Trophoblast cell (in vitro differentiated cells and primary cell): ENCODE measurements at regions not wholly inside any gene's neighbourhood (a gene's known extent, or its start where the extent isn't known, plus 50 kb on each side); places are given as distances from the start of the nearest gene placed in this dataset.

Experiments
- DNase-seq, 2 donors: peaks; one replicate each; pipeline ENCODE4 v3.0.0-alpha.2; 2016
- H2AFZ ChIP-seq: 2 replicates; pipeline ENCODE4 v1.6.1; 2013; ENCODE audit warnings: low read length, moderate library complexity, mild to moderate bottlenecking; ENCODE audit not compliant: insufficient read depth, poor library complexity
- H2AK5ac ChIP-seq: 2 replicates; pipeline ENCODE4 v1.6.1; 2013; ENCODE audit warnings: mild to moderate bottlenecking, low read length
- H2BK120ac ChIP-seq: 2 replicates; pipeline ENCODE4 v1.6.1; 2013; ENCODE audit warnings: low read length, mild to moderate bottlenecking, moderate library complexity; ENCODE audit not compliant: insufficient read depth, poor library complexity
- H2BK12ac ChIP-seq: 2 replicates; pipeline ENCODE4 v1.6.1; 2013; ENCODE audit warnings: mild to moderate bottlenecking, low read length, moderate library complexity
- H2BK5ac ChIP-seq: 2 replicates; pipeline ENCODE4 v1.6.1; 2013; ENCODE audit warnings: low read length, low read depth, moderate library complexity, mild to moderate bottlenecking; ENCODE audit not compliant: poor library complexity
- H3K14ac ChIP-seq: 2 replicates; pipeline ENCODE4 v1.6.1; 2013; ENCODE audit warnings: mild to moderate bottlenecking, low read length
- H3K18ac ChIP-seq: 2 replicates; pipeline ENCODE4 v1.6.1; 2013; ENCODE audit warnings: mild to moderate bottlenecking, low read length
- H3K23ac ChIP-seq: 2 replicates; pipeline ENCODE4 v1.6.1; 2013; ENCODE audit warnings: low read length
- H3K27ac ChIP-seq: 2 replicates; pipeline ENCODE4 v1.5.1; 2013; ENCODE audit warnings: low read depth, mild to moderate bottlenecking, inconsistent platforms, low read length, moderate library complexity
- H3K27me3 ChIP-seq: 2 replicates; pipeline ENCODE4 v1.6.1; 2013; ENCODE audit warnings: inconsistent platforms, mild to moderate bottlenecking, low read length, moderate library complexity; ENCODE audit not compliant: insufficient read depth
- H3K36me3 ChIP-seq, 2 experiments: 1 replicate in 1 of 2; 2 replicates in 1 of 2; pipeline ENCODE4 v1.6.1; 2013; ENCODE audit warnings: low read length in 2 of 2, mild to moderate bottlenecking in 2 of 2, moderate library complexity in 1 of 2; ENCODE audit not compliant: insufficient read depth in 2 of 2, control insufficient read depth in 1 of 2
- H3K4ac ChIP-seq: 2 replicates; pipeline ENCODE4 v1.6.1; 2013; ENCODE audit warnings: low read depth, mild to moderate bottlenecking, low read length, moderate library complexity
- H3K4me1 ChIP-seq, 2 experiments: 1 replicate in 1 of 2; 2 replicates in 1 of 2; pipeline ENCODE4 v1.6.1; 2013; ENCODE audit warnings: low read length in 2 of 2, mild to moderate bottlenecking in 2 of 2, moderate library complexity in 1 of 2; ENCODE audit not compliant: insufficient read depth in 2 of 2, control insufficient read depth in 1 of 2
- H3K4me2 ChIP-seq: 2 replicates; pipeline ENCODE4 v1.6.1; 2013; ENCODE audit warnings: inconsistent platforms, mild to moderate bottlenecking, low read length, moderate library complexity
- H3K4me3 ChIP-seq: 2 replicates; pipeline ENCODE4 v1.5.1; 2013; ENCODE audit warnings: mild to moderate bottlenecking, low read depth, low read length, inconsistent platforms
- H3K79me1 ChIP-seq: one replicate; pipeline ENCODE4 v1.6.1; 2013; ENCODE audit warnings: low read length
- H3K79me2 ChIP-seq: 2 replicates; pipeline ENCODE4 v1.6.1; 2013; ENCODE audit warnings: low read length, mild to moderate bottlenecking; ENCODE audit not compliant: control insufficient read depth, insufficient read depth, poor library complexity
- H3K9ac ChIP-seq: 2 replicates; pipeline ENCODE4 v1.6.1; 2013; ENCODE audit warnings: mild to moderate bottlenecking, low read length
- H3K9me3 ChIP-seq: 2 replicates; pipeline ENCODE4 v1.6.1; 2013; ENCODE audit warnings: low read depth, mild to moderate bottlenecking, control low read depth, inconsistent platforms, low read length; ENCODE audit not compliant: insufficient read depth
- H4K12ac ChIP-seq: 2 replicates; pipeline ENCODE4 v1.6.1; 2013; ENCODE audit warnings: low read depth, mild to moderate bottlenecking, low read length, moderate library complexity
- H4K8ac ChIP-seq: 2 replicates; pipeline ENCODE4 v1.6.1; 2013; ENCODE audit warnings: low read depth, mild to moderate bottlenecking, low read length, moderate library complexity
- H4K91ac ChIP-seq: one replicate; pipeline ENCODE4 v1.6.1; 2013; ENCODE audit warnings: low read depth, mild to moderate bottlenecking, low read length, moderate library complexity
- WGBS: extraction: QIAGEN DNeasy Blood & Tissue Kit; methylation state at CpG from one replicate; pipeline ENCODE4 v1.1.7; 2013; ENCODE audit warnings: missing lambda C conversion rate; ENCODE audit not compliant: insufficient read length, insufficient coverage; ENCODE audit errors: extremely low coverage; 5-methylcytosine and 5-hydroxymethylcytosine counted together

DNA sequence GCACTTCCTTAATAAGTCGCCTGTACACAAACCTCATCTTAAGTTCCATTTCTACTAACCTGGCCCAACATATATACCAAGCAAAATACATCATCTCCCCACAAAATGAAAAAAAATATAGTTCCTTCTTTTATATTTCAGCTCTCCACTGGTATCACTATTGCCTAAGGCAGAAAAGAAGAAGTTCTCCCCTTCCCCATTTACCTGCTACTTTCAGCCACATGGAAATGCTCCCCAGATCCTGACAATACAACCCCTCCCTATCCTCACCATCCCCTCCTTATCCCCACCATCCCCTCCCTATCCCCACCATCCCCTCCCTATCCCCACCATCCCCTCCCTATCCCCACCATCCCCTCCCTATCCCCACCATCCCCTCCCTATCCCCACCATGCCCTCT lies 175.7 kb downstream of the LINC00237 start:
- Histone ChIP-seq H2BK5ac (no peak overlapping the region), H4K91ac (no peak overlapping the region), H3K4me2 (no peak overlapping the region), H3K18ac (no peak overlapping the region), H3K4me1 (no peaks in the 10 kb centered on the region), H2BK120ac (no peak overlapping the region), H3K79me1 (no peaks in the 10 kb centered on the region), H3K27ac (no peak overlapping the region), H3K27me3 (no peaks in the 10 kb centered on the region), H3K23ac (no peak overlapping the region), H3K4ac (no peak overlapping the region), H2BK12ac (no peak overlapping the region), H4K8ac (no peak overlapping the region), H3K9me3 (no peaks in the 10 kb centered on the region), H2AFZ (no peak overlapping the region), H2AK5ac (no peak overlapping the region), H3K14ac (no peak overlapping the region), H3K79me2 (no peaks in the 10 kb centered on the region), H4K12ac (no peak overlapping the region), H3K36me3 (no peaks in the 10 kb centered on the region), H3K9ac (no peak overlapping the region), H3K4me3 (no peak overlapping the region)
- DNase-seq: no peak
- WGBS: no CpG with 5 or more reads among the region's 1 CpG

GRCh38 chr20:20929341-20929740 lies 176.8 kb downstream of the LINC00237 start:
- Histone ChIP-seq H3K4me1 (no peaks in the 10 kb centered on the region), H3K23ac (no peak overlapping the region), H4K91ac (no peak overlapping the region), H3K4ac (no peak overlapping the region), H3K79me2 (no peaks in the 10 kb centered on the region), H3K14ac (no peak overlapping the region), H4K12ac (no peak overlapping the region), H3K27me3 (no peaks in the 10 kb centered on the region), H2AK5ac (no peak overlapping the region), H3K4me2 (no peak overlapping the region), H3K36me3 (no peaks in the 10 kb centered on the region), H3K9me3 (peaks cover 4% of the 10 kb centered on the region), H3K27ac (no peak overlapping the region), H2AFZ (no peak overlapping the region), H4K8ac (no peak overlapping the region), H3K18ac (no peak overlapping the region), H3K9ac (no peak overlapping the region), H2BK120ac (no peak overlapping the region), H3K4me3 (no peak overlapping the region), H2BK5ac (no peak overlapping the region), H3K79me1 (no peaks in the 10 kb centered on the region), H2BK12ac (no peak overlapping the region)
- WGBS: no CpG with 5 or more reads among the region's 5 CpGs
- DNase-seq: no peak

- H2AFZ ChIP-seq: no peak overlapping the region
Observed at GRCh38 chr20:20926222-20926905, 179.8 kb downstream of the LINC00237 start.

DNA sequence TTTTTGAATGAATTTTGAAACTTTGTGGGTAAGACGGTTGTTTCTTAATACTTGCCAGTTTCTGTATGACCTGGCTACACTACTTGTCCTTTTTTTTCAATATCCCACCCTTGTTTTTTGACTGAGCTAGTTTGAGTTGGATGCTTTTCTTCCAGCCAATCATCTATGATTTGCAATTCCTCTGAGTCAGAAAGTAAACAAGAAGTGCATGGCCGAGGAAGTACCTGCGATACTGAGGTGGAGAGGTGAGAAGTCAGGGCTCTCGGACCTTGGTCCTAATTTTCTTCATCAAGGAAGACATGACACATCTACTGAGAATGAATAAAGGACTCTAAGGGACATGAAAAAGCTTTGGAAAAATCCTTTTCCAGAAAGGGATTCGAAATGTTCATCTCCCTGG lies 185.7 kb downstream of the LINC00237 start:
- Histone ChIP-seq H3K27me3 (no peaks in the 10 kb centered on the region), H3K79me2 (no peaks in the 10 kb centered on the region), H2BK12ac (no peak overlapping the region), H3K23ac (no peak overlapping the region), H3K9ac (no peak overlapping the region), H4K8ac (no peak overlapping the region), H2BK5ac (no peak overlapping the region), H3K79me1 (no peaks in the 10 kb centered on the region), H3K14ac (no peak overlapping the region), H4K12ac (no peak overlapping the region), H2AFZ (no peak overlapping the region), H3K9me3 (peaks cover 4% of the 10 kb centered on the region), H3K18ac (no peak overlapping the region), H4K91ac (no peak overlapping the region), H3K27ac (no peak overlapping the region), H2AK5ac (no peak overlapping the region), H3K4me1 (no peaks in the 10 kb centered on the region), H3K36me3 (no peaks in the 10 kb centered on the region), H2BK120ac (no peak overlapping the region), H3K4me3 (no peak overlapping the region), H3K4me2 (no peak overlapping the region), H3K4ac (no peak overlapping the region)
- no CpG with 5 or more reads among the region's 5 CpGs for WGBS
- no peak for DNase-seq

More at GRCh38 chr20:20926222-20926905, 179.8 kb downstream of the LINC00237 start:
- Histone ChIP-seq H3K23ac (no peak overlapping the region), H3K4me1 (no peaks in the 10 kb centered on the region), H3K79me1 (no peaks in the 10 kb centered on the region), H2AK5ac (no peak overlapping the region), H3K9ac (no peak overlapping the region), H4K91ac (no peak overlapping the region), H3K27ac (no peak overlapping the region), H3K4ac (no peak overlapping the region), H2BK120ac (no peak overlapping the region), H3K4me2 (no peak overlapping the region), H3K18ac (no peak overlapping the region), H3K14ac (no peak overlapping the region), H3K36me3 (no peaks in the 10 kb centered on the region), H3K9me3 (peaks cover 4% of the 10 kb centered on the region), H2BK12ac (no peak overlapping the region), H4K12ac (no peak overlapping the region), H3K4me3 (no peak overlapping the region), H3K27me3 (no peaks in the 10 kb centered on the region), H3K79me2 (no peaks in the 10 kb centered on the region), H4K8ac (no peak overlapping the region), H2BK5ac (no peak overlapping the region)
- whole genome bisulfite sequencing: no CpG with 5 or more reads among the region's 8 CpGs
- DNase-seq: peak in 1 of 2 donors; percentile 37
